ENCODE measurements at regions not wholly inside any gene's neighbourhood (a gene's known extent, or its start where the extent isn't known, plus 50 kb on each side); places are given as distances from the start of the nearest gene placed in this dataset.

- H3K27me3 Mint-ChIP-seq = no peaks in the 10 kb centered on the region
- CTCF ChIA-PET = no interaction called here
- H3K4me1 Mint-ChIP-seq (ENCODE audit: low read depth) = no peaks in the 10 kb centered on the region
- H3K9me3 ChIP-seq (ENCODE audit: control insufficient read depth in 1 of 2, insufficient read depth in 1 of 2, low read length in 2 of 2) = no peaks in the 10 kb centered on the region
- POLR2A ChIA-PET = no interaction called here
- no peak overlapping the region for H3K4me3 ChIP-seq (ENCODE audit: low read length)
- no peak for DNase-seq
- intact Hi-C loops (cut with DNase I, micrococcal nuclease) = no loop called here
- ATAC-seq (ENCODE audit: poor library complexity) = no peak
- no peaks in the 10 kb centered on the region for H3K27me3 ChIP-seq (ENCODE audit: control insufficient read depth in 1 of 2, insufficient read depth in 2 of 2, low read length in 2 of 2)
- H3K27ac Mint-ChIP-seq = no peak overlapping the region
- no peaks in the 10 kb centered on the region for H3K36me3 Mint-ChIP-seq (ENCODE audit: low read depth)
- H3K4me3 Mint-ChIP-seq = no peak overlapping the region
- no peaks in the 10 kb centered on the region for H3K4me1 ChIP-seq (ENCODE audit: insufficient read depth, low read length)
- H3K36me3 ChIP-seq (ENCODE audit: insufficient read depth, low read length) = no peaks in the 10 kb centered on the region
- TF ChIP-seq CTCF (IDR thresholded peaks at IDR 0.05) = no peak
- H3K9me3 Mint-ChIP-seq = no peaks in the 10 kb centered on the region
- H3K27ac ChIP-seq (ENCODE audit: low read depth in 1 of 2, low read length in 2 of 2) = no peak overlapping the region
Observed at GRCh38 chr2:126802316-126802715, 96.4 kb upstream of the TEX51 start.

GRCh38 chr2:126802774-126803433 lies 95.8 kb upstream of the TEX51 start:
- Histone ChIP-seq H3K9me3 (ENCODE audit: control insufficient read depth in 1 of 2, insufficient read depth in 1 of 2, low read length in 2 of 2) (no peaks in the 10 kb centered on the region), H3K4me3 (ENCODE audit: low read length) (no peak overlapping the region), H3K27ac (ENCODE audit: low read depth in 1 of 2, low read length in 2 of 2) (no peak overlapping the region), H3K36me3 (ENCODE audit: insufficient read depth, low read length) (no peaks in the 10 kb centered on the region), H3K4me1 (ENCODE audit: insufficient read depth, low read length) (no peaks in the 10 kb centered on the region), H3K27me3 (ENCODE audit: control insufficient read depth in 1 of 2, insufficient read depth in 2 of 2, low read length in 2 of 2) (no peaks in the 10 kb centered on the region)
- H3K27ac Mint-ChIP-seq = no peak overlapping the region
- TF ChIP-seq CTCF (IDR thresholded peaks at IDR 0.05) = no peak
- H3K27me3 Mint-ChIP-seq = no peaks in the 10 kb centered on the region
- no peak overlapping the region for H3K4me3 Mint-ChIP-seq
- intact Hi-C loops (cut with DNase I, micrococcal nuclease) = no loop called here
- H3K9me3 Mint-ChIP-seq = no peaks in the 10 kb centered on the region
- no peaks in the 10 kb centered on the region for H3K36me3 Mint-ChIP-seq (ENCODE audit: low read depth)
- CTCF ChIA-PET = no interaction called here
- DNase-seq = no peak
- ATAC-seq (ENCODE audit: poor library complexity) = no peak
- no peaks in the 10 kb centered on the region for H3K4me1 Mint-ChIP-seq (ENCODE audit: low read depth)
- POLR2A ChIA-PET = no interaction called here

- Mint-ChIP-seq H3K27me3 (peaks cover 1% of the 10 kb centered on the region), H3K27ac (no peak overlapping the region), H3K9me3 (no peaks in the 10 kb centered on the region), H3K4me1 (ENCODE audit: low read depth) (no peaks in the 10 kb centered on the region), H3K36me3 (ENCODE audit: low read depth) (no peaks in the 10 kb centered on the region), H3K4me3 (no peak overlapping the region)
- Histone ChIP-seq H3K27ac (ENCODE audit: low read depth in 1 of 2, low read length in 2 of 2) (no peak overlapping the region), H3K36me3 (ENCODE audit: insufficient read depth, low read length) (no peaks in the 10 kb centered on the region), H3K4me3 (ENCODE audit: low read length) (no peak overlapping the region), H3K9me3 (ENCODE audit: control insufficient read depth in 1 of 2, insufficient read depth in 1 of 2, low read length in 2 of 2) (no peaks in the 10 kb centered on the region), H3K27me3 (ENCODE audit: control insufficient read depth in 1 of 2, insufficient read depth in 2 of 2, low read length in 2 of 2) (no peaks in the 10 kb centered on the region), H3K4me1 (ENCODE audit: insufficient read depth, low read length) (no peaks in the 10 kb centered on the region)
- no peak for TF ChIP-seq CTCF (IDR thresholded peaks at IDR 0.05)
- CTCF ChIA-PET = no interaction called here
- no peak for ATAC-seq (ENCODE audit: poor library complexity)
- intact Hi-C loops (cut with DNase I, micrococcal nuclease) = no loop called here
- no peak for DNase-seq
- POLR2A ChIA-PET = no interaction called here
Observed at GRCh38 chr2:126803434-126803775, 95.3 kb upstream of the TEX51 start.
